KOPT-K1 (cell line): ENCODE measurements at regions not wholly inside any gene's neighbourhood (a gene's known extent, or its start where the extent isn't known, plus 50 kb on each side); places are given as distances from the start of the nearest gene placed in this dataset.

ENCODE experiments used
- H3K27ac ChIP-seq: fragments of 200-600 bp; sonication (generic); 2 replicates; pipeline ENCODE4 v1.5.1; 2016; ENCODE audit warnings: antibody characterized with exemption, mild to moderate bottlenecking, low read depth, low read length; ENCODE audit not compliant: poor library complexity, severe bottlenecking
- H3K36me3 ChIP-seq: fragments of 200-600 bp; sonication (generic); 2 replicates; pipeline ENCODE4 v1.5.1; 2017; ENCODE audit warnings: antibody characterized with exemption, mild to moderate bottlenecking, low read length, moderate library complexity; ENCODE audit not compliant: insufficient read depth
- H3K9me3 ChIP-seq: fragments of 200-600 bp; sonication (generic); 2 replicates; pipeline ENCODE4 v1.5.1; 2017; ENCODE audit warnings: antibody characterized with exemption, low read length, mild to moderate bottlenecking; ENCODE audit not compliant: insufficient read depth, poor library complexity, severe bottlenecking

DNA sequence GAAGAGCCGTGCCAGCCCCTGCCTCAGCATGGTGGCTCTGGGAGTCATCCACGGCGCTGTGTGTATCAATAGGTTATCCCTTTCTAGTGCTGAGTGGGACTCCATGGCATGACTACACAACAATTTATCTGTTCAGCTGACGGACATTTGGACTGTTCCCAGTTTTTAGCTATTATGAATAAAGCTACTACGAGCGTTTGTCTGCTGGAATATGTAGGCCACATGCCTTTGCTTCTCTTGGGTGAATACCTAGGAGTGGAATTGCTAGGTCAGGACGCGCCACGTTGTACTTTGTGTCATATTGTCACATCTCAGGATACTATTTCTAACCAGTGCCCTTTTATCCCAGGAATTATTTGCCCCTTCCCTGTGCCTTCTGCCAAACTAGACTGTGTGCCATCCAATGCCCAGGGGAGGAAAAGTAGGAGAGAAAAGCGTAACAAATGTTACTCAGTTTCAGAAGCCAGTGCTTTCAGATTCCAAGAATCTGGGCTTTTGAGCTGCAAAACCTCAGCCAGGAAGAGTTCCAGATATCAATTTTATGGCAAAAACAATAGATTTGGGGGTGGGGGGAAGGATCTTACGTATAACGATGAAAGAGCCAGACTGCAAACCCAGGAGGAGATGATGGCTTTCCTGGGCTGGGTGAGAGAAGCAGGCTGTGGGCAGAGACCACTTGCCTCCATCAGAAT lies 62.5 kb upstream of the NCOR2 start:
- Histone ChIP-seq H3K27ac (no peak overlapping the region), H3K36me3 (no peaks in the 10 kb centered on the region), H3K9me3 (no peaks in the 10 kb centered on the region)

DNA sequence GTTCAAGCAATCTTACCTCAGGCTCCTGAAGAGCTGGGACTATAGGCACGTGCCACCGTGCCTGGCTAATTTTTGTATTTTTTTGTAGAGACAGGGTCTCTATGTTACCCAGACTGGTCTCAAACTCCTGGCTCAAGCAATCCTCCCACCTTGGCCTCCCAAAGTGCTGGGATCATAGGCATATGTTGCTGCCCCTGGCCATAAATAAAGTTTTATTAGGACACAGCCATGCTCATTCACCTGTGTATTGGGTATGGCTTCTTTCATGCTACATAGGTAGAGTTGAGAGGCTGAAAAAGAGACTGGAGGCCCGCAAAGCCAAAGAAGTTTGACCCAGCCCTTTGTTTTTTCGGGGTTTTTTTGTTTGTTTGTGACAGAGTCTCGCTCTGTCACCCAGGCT lies 61.7 kb upstream of the NCOR2 start:
- no peak overlapping the region for H3K27ac ChIP-seq
- no peaks in the 10 kb centered on the region for H3K36me3 ChIP-seq
- H3K9me3 ChIP-seq, result no peaks in the 10 kb centered on the region

DNA sequence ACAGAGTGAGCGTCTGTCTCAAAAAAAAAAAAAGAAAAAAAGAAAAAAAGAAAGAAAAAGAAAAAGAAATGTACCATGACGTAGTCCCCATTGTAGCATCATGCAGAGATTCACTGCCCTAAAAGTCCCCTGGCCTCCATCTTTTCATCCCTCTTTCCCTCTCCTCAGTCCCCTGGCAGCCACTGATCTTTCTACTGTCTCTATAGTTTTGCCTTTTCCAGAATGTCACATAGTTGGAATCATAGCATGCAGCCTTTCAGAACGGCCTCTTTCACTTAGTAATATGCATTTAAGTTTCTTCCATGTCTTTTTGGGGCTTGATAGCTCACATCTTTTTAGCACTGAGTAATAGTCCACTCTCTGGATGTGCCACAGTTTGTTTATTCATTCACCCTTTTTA lies 60.5 kb upstream of the NCOR2 start:
- H3K36me3 ChIP-seq, result no peaks in the 10 kb centered on the region
- no peaks in the 10 kb centered on the region for H3K9me3 ChIP-seq

DNA sequence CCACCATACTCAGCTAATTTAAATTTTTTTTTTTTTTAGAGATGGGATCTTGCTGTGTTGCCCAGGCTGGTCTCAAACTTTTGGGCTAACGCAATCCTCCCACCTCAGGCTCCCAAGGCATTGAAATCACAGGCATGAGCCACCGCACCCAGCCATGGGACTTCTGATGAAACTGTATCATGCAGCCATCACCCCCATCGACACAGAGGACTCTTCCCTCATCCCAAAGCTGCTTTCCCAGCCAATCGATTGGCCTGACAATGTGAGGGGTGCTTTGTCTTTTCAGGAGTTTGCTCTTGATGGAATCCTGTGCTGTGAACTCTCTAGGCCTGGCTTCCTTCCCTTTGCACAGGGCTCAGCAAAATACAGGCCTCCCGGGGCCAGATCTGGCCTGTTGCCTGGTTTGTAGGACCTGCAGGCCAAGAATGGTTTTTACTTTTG lies 59.6 kb upstream of the NCOR2 start:
- Histone ChIP-seq H3K9me3 (no peaks in the 10 kb centered on the region), H3K36me3 (no peaks in the 10 kb centered on the region), H3K27ac (no peak overlapping the region)

More for the DNA sequence above, 60.5 kb upstream of the NCOR2 start:
- H3K27ac ChIP-seq, result no peak overlapping the region

DNA sequence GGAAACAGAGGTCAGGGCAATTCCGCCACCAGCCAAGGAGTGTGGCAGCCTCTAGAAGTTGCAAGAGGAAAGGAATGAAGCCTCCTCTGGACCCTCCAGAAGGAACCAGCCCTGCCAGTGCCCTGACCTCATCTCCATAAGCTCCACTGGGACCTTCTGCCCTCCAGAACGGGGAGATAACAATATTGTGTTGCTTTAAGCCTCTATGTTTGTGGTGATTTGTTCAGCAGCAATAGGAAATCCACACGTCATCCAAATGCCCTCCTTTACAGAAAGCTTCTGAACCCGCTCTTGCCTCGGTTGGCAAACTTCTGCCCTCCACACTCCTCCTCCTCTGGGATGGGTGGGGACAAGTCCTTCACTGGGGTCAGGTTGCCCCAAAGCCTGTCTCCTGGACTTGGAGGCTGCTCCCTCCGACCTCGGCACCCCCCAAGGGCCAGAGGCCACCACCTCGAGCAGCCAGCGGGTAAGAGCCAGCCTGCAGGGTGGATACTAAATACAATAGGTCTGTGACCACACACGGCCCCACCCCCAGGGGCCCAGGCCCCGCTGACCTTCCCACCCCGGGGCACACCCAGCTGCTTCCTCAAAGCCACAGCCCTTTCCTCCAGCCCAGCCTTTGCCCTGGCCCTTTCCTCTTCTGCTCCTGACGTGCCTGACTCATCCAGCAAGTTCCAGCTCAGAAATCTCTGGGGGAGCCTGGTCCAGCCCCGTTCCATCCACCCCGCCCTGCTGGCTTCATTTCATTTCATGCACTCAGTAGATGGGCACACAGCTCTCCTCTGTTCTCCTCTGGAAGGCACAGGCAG lies 58.7 kb upstream of the NCOR2 start:
- Histone ChIP-seq H3K27ac (no peak overlapping the region), H3K36me3 (no peaks in the 10 kb centered on the region), H3K9me3 (no peaks in the 10 kb centered on the region)

DNA sequence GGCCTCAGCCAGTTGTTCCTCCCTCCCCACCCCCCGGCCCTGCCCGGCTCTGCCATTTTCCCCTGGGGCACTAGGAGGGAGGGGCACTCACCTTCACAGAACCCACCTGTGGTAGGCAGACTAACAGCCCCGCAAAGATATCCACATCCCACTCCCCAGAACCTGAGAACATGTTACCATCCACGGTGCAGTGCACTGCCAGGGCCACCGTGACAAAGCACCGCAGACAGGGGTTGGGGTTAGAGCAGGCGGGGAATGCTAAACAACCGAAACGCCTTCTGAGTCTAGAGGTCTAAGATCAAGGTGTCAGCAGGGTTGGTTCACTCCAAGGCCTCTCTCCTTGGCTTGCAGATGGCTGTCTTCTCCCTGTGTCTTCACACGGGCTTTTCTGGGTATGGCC lies 57.4 kb upstream of the NCOR2 start:
- Histone ChIP-seq H3K9me3 (no peaks in the 10 kb centered on the region), H3K36me3 (no peaks in the 10 kb centered on the region), H3K27ac (no peak overlapping the region)

DNA sequence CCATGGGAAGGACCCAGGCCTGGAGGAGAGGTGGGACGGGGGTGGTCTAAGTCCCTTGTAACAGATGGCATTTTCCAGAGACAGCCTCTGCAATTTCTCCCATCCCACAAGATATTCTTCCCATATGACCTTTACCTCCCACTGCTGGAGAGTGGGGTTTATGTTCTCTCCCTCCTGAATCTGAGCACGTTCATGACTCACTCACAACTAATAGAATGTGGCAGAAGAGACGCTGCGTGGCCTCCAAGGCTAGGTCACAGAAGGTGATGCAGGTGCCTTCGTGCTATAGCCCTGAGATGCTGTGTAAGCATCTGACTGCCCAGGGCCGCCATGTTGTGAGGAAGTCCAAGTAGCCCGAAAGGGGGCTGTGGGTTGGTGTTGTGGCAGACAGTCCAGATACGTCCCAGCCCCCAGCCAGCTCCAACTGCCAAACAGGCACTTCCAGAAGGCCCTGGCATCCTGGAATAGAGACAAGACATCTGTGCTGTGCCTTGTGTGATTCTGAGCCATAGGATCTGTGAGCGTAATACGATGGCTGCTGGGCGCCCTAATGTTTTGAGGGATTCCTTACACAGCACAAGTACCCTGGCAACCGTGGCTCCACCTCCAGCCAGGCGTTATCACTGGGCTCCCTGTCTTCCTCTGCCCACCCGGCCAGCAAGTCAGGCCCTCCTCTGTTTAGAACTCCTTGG lies 56.1 kb upstream of the NCOR2 start:
- Histone ChIP-seq H3K27ac (no peak overlapping the region), H3K36me3 (no peaks in the 10 kb centered on the region), H3K9me3 (no peaks in the 10 kb centered on the region)

DNA sequence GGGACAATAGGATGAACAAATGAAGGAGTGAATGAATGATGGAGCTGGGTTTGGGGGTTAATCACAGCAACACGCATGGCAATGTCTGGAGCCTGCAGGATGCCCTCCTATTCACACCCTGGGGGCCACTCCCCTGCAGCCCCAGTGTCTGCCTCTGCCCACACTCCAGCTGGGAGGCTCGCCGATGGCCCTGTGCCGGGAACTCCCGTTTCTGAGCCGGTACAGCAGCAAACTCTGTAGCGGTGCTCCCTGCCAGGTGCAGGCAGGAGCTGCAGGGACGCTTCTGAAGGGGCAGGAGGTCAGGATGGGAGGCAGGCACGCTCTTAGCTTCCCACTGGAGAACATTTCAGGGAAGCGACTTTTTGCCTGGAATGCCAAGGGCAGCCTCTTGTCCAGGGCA lies 55.4 kb upstream of the NCOR2 start:
- Histone ChIP-seq H3K36me3 (no peaks in the 10 kb centered on the region), H3K9me3 (no peaks in the 10 kb centered on the region), H3K27ac (no peak overlapping the region)

DNA sequence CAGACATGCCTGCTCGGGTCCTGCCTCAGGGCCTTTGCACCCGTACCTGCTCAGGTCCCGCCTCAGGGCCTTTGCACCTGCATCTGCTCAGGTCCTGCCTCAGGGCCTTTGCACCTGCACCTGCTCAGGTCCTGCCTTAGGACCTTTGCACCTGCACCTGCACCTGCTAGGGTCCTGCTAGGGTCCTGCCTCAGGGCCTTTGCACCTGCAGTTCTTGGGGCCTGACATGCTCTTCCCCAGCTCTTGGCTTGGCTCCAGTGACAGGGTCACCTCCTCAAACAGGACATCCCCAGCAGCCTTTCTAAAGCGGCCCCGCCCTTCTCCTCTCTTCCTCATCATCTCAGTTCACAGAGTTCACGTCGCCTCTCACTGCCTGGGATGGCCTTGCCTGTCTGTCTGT lies 54.9 kb upstream of the NCOR2 start:
- Histone ChIP-seq H3K27ac (no peak overlapping the region), H3K36me3 (no peaks in the 10 kb centered on the region), H3K9me3 (no peaks in the 10 kb centered on the region)

DNA sequence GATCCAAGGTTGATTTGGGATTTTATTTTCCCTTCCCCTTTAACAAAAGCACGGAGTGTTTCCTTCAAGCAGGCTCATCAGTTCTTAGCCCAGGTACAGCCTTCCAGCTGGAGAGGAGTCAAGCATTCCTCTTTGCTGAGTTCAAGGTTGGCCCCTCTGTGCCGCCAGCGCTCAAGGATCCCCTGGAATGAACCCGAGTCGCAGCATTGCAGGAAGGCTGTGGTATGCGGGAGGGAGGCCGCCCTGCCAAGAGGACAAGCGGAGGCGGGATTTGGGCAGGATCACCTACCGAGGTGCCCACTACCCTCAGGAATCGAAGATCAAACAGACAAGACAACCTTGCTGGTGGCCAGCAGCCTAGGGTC lies 53.9 kb upstream of the NCOR2 start:
- Histone ChIP-seq H3K9me3 (no peaks in the 10 kb centered on the region), H3K36me3 (no peaks in the 10 kb centered on the region), H3K27ac (no peak overlapping the region)

DNA sequence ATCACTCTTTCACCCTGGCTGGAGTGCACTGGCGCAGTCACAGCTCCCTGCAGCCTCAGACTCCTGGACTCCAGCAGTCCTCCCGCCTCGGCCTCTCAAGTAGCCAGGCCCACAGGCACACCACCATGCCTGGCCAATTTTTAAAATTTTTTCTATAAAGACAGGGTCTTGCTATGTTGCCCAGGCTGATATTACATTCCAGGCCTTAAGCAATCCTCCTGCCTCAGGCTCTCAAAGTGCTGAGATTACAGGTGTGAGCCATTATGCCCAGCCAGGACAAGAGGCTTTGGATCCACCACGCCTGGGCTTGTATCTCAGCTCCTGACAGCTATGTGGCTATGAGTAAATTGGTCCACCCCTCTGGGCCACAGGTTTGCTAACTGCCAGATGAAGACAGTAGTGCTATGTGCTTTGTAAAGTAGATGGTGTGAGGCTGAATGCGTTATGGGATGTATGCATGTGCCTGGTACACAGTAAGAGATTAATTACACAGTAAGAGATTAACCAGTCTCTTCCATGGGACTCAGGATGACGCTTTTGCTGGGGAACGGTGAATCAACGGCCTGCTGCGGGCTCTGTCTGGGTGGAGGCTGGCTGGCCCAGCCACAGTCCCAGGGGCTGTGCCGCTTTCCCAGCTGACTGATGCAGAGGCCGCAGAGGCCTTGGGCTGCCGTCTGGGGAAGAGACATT lies 53.3 kb upstream of the NCOR2 start:
- no peaks in the 10 kb centered on the region for H3K9me3 ChIP-seq
- H3K27ac ChIP-seq, result no peak overlapping the region
- H3K36me3 ChIP-seq, result no peaks in the 10 kb centered on the region

DNA sequence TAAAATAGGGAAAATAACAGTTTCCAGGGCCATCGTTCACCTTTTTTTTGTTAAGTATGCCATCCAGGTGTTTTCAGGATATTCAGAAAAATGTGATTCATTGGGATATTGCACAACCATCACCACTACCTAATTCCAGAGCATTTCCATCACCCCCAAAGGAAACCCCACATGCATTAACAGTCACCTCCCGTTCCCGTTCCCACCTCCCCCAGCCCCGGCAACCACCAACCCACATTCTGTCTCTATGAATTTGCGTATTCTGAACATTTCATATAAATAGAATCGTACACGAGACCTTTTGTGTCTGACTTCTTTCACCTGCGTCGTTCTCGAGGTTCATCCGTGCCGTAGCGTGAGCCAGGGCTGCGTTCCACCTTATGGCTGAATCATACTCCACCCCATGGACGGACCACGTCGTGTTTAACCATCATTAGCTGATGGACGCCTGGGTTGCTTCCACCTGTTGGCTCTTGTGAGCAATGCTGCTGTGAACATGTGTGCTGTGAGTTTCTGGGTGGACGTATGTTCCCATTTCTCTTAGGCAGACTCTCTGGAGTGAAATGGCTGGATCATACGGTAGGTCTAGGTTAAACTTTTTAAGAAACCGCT lies 51.0 kb upstream of the NCOR2 start:
- Histone ChIP-seq H3K27ac (no peak overlapping the region), H3K36me3 (no peaks in the 10 kb centered on the region), H3K9me3 (peaks cover 10% of the 10 kb centered on the region)

DNA sequence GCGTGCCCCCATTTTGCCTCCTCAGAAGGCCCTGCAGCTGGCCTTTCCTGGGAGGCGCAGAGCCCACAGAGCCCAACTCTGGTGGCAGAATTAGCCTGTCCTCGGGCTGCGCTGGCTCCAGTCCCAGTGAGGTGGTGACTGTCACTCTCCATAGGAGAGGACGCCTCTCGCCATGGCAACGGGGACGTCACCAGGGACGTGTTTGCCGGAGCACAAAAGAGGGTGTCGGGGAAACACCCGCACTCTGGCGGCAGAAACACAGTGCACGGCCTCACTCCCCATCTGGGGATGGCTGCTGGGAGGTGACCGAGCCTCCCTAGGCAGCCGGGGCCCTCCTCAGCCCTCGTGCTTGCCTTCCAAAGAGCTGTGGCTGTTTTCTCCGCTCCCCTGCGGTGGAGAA lies 50.2 kb upstream of the NCOR2 start:
- Histone ChIP-seq H3K36me3 (no peaks in the 10 kb centered on the region), H3K27ac (no peak overlapping the region), H3K9me3 (peaks cover 10% of the 10 kb centered on the region)
